Mucosa of descending colon (tissue), 3 donors: ENCODE measurements at regions not wholly inside any gene's neighbourhood (a gene's known extent, or its start where the extent isn't known, plus 50 kb on each side); places are given as distances from the start of the nearest gene placed in this dataset.
A peak's percentile ranks its signal among the peaks of the same experiment; 100 is the strongest.
"Not testable (repeated sequence)": the region's sequence is repeated elsewhere in the genome, so short reads cannot be mapped to it uniquely, and the experiment has no call there.

ENCODE experiments used
- ATAC-seq: fragments of 200-7000 bp; cut with Tn5 transposase; one replicate; pipeline ENCODE4 v1.9.1; 2020; ENCODE audit warnings: mild to moderate bottlenecking, moderate library complexity
- DNase-seq, 3 donors: peaks; one replicate each; pipeline ENCODE4 v3.0.0-alpha.2; 2020
- H3K36me3 ChIP-seq: fragments of 200-600 bp; one replicate; pipeline ENCODE4 v1.8.0; 2021; ENCODE audit warnings: low read depth, mild to moderate bottlenecking
- H3K4me1 ChIP-seq: fragments of 200-600 bp; one replicate; pipeline ENCODE4 v1.8.0; 2021; ENCODE audit warnings: low read depth, mild to moderate bottlenecking
- H3K4me3 ChIP-seq: fragments of 200-600 bp; one replicate; pipeline ENCODE4 v1.8.0; 2021; ENCODE audit warnings: mild to moderate bottlenecking
- H3K9me3 ChIP-seq: fragments of 200-600 bp; one replicate; pipeline ENCODE4 v1.8.0; 2021; ENCODE audit warnings: mild to moderate bottlenecking
- intact Hi-C, 2 donors: fragments of 100-400 bp; cut with DNase I in 1 of 2; cut with micrococcal nuclease in 1 of 2; formaldehyde crosslinking; loops; one replicate each; pipeline versions ENCODE4 v1.11.0 to v1.11.1; 2022; cut with DNase I, micrococcal nuclease
- TF ChIP-seq, protein P1 (sequence below): fragments of 200-600 bp; IDR thresholded peaks from one replicate; pipeline ENCODE4 v1.8.0; 2022; ENCODE audit warnings: antibody characterized with exemption, mild to moderate bottlenecking
- donor health status: DM: no; HTN: no; CAD: no; lungs with moderate emphysema.
- donor health status: DM: no; HTN: no; CAD: no.
- donor health status: DM: no; HTN: yes; CAD: no.

DNA sequence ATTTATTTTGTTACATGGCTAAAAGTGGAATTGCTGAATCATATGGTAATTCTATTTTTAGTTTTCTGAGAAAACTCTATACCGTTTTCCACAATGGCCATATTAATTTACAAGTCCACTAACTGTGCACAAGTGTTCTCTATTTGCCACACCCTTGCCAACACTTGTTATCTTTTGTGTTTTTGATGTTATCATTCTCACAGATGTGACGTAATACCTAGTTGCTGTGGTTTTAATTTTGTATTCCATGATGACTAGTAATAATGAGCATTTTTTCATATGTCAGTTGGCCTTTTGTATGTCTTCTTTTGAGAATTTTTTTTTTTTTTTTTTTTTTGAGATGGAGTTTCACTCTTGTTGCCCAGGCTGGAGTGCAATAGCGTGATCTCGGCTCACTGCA, 164.2 kb upstream of the SPANXN4 start:
- intact Hi-C loops, result no loop called here
- no peak overlapping the region for H3K4me3 ChIP-seq
- TF ChIP-seq, protein P1, sequence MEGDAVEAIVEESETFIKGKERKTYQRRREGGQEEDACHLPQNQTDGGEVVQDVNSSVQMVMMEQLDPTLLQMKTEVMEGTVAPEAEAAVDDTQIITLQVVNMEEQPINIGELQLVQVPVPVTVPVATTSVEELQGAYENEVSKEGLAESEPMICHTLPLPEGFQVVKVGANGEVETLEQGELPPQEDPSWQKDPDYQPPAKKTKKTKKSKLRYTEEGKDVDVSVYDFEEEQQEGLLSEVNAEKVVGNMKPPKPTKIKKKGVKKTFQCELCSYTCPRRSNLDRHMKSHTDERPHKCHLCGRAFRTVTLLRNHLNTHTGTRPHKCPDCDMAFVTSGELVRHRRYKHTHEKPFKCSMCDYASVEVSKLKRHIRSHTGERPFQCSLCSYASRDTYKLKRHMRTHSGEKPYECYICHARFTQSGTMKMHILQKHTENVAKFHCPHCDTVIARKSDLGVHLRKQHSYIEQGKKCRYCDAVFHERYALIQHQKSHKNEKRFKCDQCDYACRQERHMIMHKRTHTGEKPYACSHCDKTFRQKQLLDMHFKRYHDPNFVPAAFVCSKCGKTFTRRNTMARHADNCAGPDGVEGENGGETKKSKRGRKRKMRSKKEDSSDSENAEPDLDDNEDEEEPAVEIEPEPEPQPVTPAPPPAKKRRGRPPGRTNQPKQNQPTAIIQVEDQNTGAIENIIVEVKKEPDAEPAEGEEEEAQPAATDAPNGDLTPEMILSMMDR, result no peak
- no peaks in the 10 kb centered on the region for H3K9me3 ChIP-seq
- DNase-seq, result no peak
- H3K4me1 ChIP-seq, result no peaks in the 10 kb centered on the region
- no peaks in the 10 kb centered on the region for H3K36me3 ChIP-seq
- no peak for ATAC-seq

DNA sequence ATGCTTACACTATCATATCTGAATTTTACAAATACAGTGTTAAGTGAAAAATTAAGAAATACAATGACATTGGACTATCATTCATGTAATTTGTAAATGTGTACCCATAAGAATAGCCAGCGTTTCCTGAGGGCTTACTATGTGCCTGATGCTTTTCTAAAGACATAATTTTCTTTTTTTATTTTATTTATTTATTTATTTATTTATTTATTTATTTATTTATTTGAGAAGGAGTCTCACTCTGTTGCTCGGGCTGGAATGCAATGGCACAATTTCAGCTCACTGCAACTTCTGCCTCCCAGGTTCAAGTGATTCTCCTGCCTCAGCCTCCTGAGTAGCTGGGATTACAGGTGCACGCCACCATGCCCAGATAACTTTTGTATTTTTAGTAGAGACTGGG, 159.5 kb upstream of the SPANXN4 start:
- H3K36me3 ChIP-seq, H3K4me3 ChIP-seq, DNase-seq, intact Hi-C loops, ATAC-seq, H3K9me3 ChIP-seq, H3K4me1 ChIP-seq: not testable (repeated sequence)

DNA sequence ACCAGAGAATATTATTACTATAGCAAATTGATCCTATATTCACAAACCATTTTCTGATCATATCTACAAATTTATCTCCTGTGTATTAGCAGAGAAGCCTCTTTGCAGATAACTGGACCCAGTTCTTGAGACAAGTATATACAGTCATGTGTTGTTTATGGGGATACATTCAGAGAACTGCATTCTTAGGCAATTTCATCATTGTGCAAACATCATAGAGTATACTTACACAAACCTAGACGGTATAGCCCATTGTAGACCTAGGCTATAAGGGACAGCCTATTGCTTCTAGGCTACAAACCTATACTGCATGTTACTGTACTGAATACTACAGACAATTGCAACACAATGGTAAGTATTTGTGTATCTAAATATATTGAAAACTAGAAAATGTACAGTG, 152.5 kb upstream of the SPANXN4 start:
- no peaks in the 10 kb centered on the region for H3K9me3 ChIP-seq
- TF ChIP-seq, protein P1, result no peak
- no peak overlapping the region for H3K4me3 ChIP-seq
- H3K36me3 ChIP-seq, result no peaks in the 10 kb centered on the region
- DNase-seq (no peak), ATAC-seq (no peak)
- intact Hi-C loops, result no loop called here
- H3K4me1 ChIP-seq, result no peaks in the 10 kb centered on the region

DNA sequence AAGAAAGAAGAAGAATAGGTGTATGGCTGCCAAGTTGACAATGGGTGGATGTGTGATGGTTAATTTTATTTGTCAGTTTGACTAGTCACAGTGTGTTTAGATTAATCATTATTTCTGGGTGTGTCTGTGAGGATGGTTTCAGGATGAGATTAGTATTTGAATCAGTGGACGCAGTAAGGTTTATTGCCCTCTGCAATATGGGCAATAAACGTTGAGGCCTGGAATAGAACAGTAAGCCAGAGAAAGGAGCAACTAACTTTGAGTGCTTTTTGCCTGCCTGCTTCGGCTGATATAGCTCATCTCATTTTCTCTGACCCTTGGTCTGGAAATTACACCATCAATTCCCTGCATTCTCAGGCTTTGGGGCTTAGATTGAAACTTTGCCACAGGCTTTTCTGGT, 140.8 kb upstream of the SPANXN4 start:
- TF ChIP-seq, protein P1, result no peak
- intact Hi-C loops, result no loop called here

DNA sequence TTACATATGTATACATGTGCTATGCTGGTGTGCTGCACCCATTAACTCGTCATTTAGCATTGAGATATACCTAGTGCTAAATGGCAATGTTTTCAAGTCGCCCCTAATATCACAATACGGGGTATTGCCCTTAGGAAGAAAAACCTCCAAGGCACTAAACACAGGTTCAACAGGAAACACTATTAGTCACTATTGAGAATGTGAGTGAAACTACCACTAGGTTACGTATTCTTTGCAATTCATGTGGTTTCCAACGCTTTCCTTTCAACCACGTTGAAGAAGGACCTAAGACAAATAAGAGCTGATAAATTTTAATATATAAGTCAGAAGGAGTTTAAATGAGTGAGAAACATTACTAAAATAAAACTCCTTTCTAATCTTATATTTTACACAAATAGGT, 134.7 kb upstream of the SPANXN4 start:
- Histone ChIP-seq H3K4me1 (no peaks in the 10 kb centered on the region), H3K36me3 (no peaks in the 10 kb centered on the region), H3K4me3 (no peak overlapping the region), H3K9me3 (no peaks in the 10 kb centered on the region)
- intact Hi-C loops, result no loop called here
- DNase-seq, result no peak
- ATAC-seq, result no peak
- TF ChIP-seq, protein P1, result no peak

More for the DNA sequence above, 140.8 kb upstream of the SPANXN4 start:
- no peaks in the 10 kb centered on the region for H3K4me1 ChIP-seq
- H3K9me3 ChIP-seq, result no peaks in the 10 kb centered on the region
- DNase-seq, result peak in 1 of 3 donors; percentile 5
- H3K4me3 ChIP-seq, result no peak overlapping the region
- H3K36me3 ChIP-seq, result no peaks in the 10 kb centered on the region
- peak; percentile 88 for ATAC-seq

- no peak overlapping the region for H3K4me3 ChIP-seq
- intact Hi-C loops, result no loop called here
- no peaks in the 10 kb centered on the region for H3K36me3 ChIP-seq
- ATAC-seq (peak; percentile 80), DNase-seq (no peak)
- no peaks in the 10 kb centered on the region for H3K9me3 ChIP-seq
- H3K4me1 ChIP-seq, result no peaks in the 10 kb centered on the region
- TF ChIP-seq, protein P1, result no peak
Measured at GRCh38 chrX:142898164-142898563, 127.6 kb upstream of the SPANXN4 start.
